SK-N-SH (cell line): ENCODE measurements at regions not wholly inside any gene's neighbourhood (a gene's known extent, or its start where the extent isn't known, plus 50 kb on each side); places are given as distances from the start of the nearest gene placed in this dataset.

ENCODE experiments used
- CHD2 ChIP-seq: fragments of 150-350 bp; IDR thresholded peaks from 2 replicates; pipeline ENCODE4 v1.6.1; 2018; ENCODE audit warnings: low read length; ENCODE audit not compliant: partially characterized antibody
- EP300 ChIP-seq, 2 experiments: IDR thresholded peaks; 2 replicates each; pipeline versions ENCODE4 v1.4.0 to v1.6.1; 2012; ENCODE audit warnings: borderline replicate concordance in 1 of 2, low read depth in 1 of 2, low read length in 1 of 2
- FOSL2 ChIP-seq: IDR thresholded peaks from 2 replicates; pipeline ENCODE4 v1.4.0; 2012; ENCODE audit warnings: low read depth, mild to moderate bottlenecking, moderate library complexity, borderline replicate concordance
- FOXJ3 ChIP-seq: sonication (generic); formaldehyde crosslinking; IDR thresholded peaks from 2 replicates; pipeline ENCODE4 v1.5.1; 2020; ENCODE audit warnings: mild to moderate bottlenecking, missing genetic modification reagents
- FOXM1 ChIP-seq: IDR thresholded peaks from 2 replicates; pipeline ENCODE4 v1.4.0; 2012; ENCODE audit warnings: low read depth, mild to moderate bottlenecking
- GATA2 ChIP-seq: sonication (generic); formaldehyde crosslinking; IDR thresholded peaks from 2 replicates; pipeline ENCODE4 v1.5.0; 2020; ENCODE audit warnings: mild to moderate bottlenecking, missing genetic modification reagents
- IRF3 ChIP-seq: fragments of 150-350 bp; IDR thresholded peaks from 2 replicates; pipeline ENCODE4 v1.6.1; 2016; ENCODE audit warnings: mild to moderate bottlenecking, low read depth, low read length
- JUND ChIP-seq: IDR thresholded peaks from 2 replicates; pipeline ENCODE4 v1.4.0; 2012
- MAX ChIP-seq: IDR thresholded peaks from 2 replicates; pipeline ENCODE4 v1.4.0; 2012; ENCODE audit warnings: low read depth
- MEF2A ChIP-seq: IDR thresholded peaks from 2 replicates; pipeline ENCODE4 v1.4.0; 2012; ENCODE audit warnings: low read depth, borderline replicate concordance
- MXI1 ChIP-seq: IDR thresholded peaks from 2 replicates; pipeline ENCODE4 v1.6.1; 2012; ENCODE audit warnings: mild to moderate bottlenecking, low read depth, low read length, improper control_type of control experiment
- NFIC ChIP-seq: IDR thresholded peaks from 2 replicates; pipeline ENCODE4 v1.4.0; 2012; ENCODE audit warnings: borderline replicate concordance
- NRF1 ChIP-seq: IDR thresholded peaks from 2 replicates; pipeline ENCODE4 v1.6.1; 2012; ENCODE audit warnings: low read depth, mild to moderate bottlenecking, low read length
- PBX3 ChIP-seq: IDR thresholded peaks from 2 replicates; pipeline ENCODE4; 2012
- POLR2AphosphoS5 ChIP-seq: IDR thresholded peaks from 2 replicates; pipeline ENCODE4 v1.6.1; 2012; ENCODE audit warnings: low read depth, low read length
- RCOR1 ChIP-seq: fragments of 150-350 bp; IDR thresholded peaks from 2 replicates; pipeline ENCODE4 v1.6.1; 2017; ENCODE audit warnings: antibody characterized with exemption, low read length
- RFX5 ChIP-seq: IDR thresholded peaks from 2 replicates; pipeline ENCODE4 v1.6.1; 2012; ENCODE audit warnings: mild to moderate bottlenecking, improper control_type of control experiment, low read length
- RXRA ChIP-seq: IDR thresholded peaks from 2 replicates; pipeline ENCODE4 v1.4.0; 2012; ENCODE audit warnings: low read depth, mild to moderate bottlenecking, borderline replicate concordance
- SIN3A ChIP-seq: IDR thresholded peaks from 2 replicates; pipeline ENCODE4 v1.6.1; 2012; ENCODE audit warnings: low read depth, mild to moderate bottlenecking, low read length, moderate library complexity, borderline replicate concordance
- TAF1 ChIP-seq: IDR thresholded peaks from 2 replicates; pipeline ENCODE4 v1.6.1; 2012; ENCODE audit warnings: low read depth, mild to moderate bottlenecking, low read length, moderate library complexity, borderline replicate concordance
- TCF12 ChIP-seq: IDR thresholded peaks from 2 replicates; pipeline ENCODE4 v1.4.0; 2012
- TEAD4 ChIP-seq: IDR thresholded peaks from 2 replicates; pipeline ENCODE4 v1.4.0; 2012; ENCODE audit warnings: mild to moderate bottlenecking, borderline replicate concordance; ENCODE audit not compliant: insufficient read depth
- USF1 ChIP-seq: IDR thresholded peaks from 2 replicates; pipeline ENCODE4 v1.4.0; 2012; ENCODE audit warnings: low read depth, borderline replicate concordance
- USF2 ChIP-seq: fragments of 150-350 bp; IDR thresholded peaks from 2 replicates; pipeline ENCODE4 v1.6.1; 2017; ENCODE audit warnings: antibody characterized with exemption, low read length, low read depth, borderline replicate concordance
- YY1 ChIP-seq: IDR thresholded peaks from 2 replicates; pipeline ENCODE4 v1.4.0; 2012; ENCODE audit warnings: low read depth, mild to moderate bottlenecking

GRCh38 chr5:14035859-14036503, 91.5 kb upstream of the DNAH5 start (continued):
- TF ChIP-seq FOSL2 (peak; percentile 99), MEF2A (peak; percentile 95), RFX5 (no peak), IRF3 (no peak), TAF1 (0 out of 2 replicates have a peak, but pooled peaks have one; percentile 8), USF1 (no peak), TEAD4 (peak; percentile 94), NFIC (peak; percentile 89), JUND (peak; percentile 96), MAX (peak; percentile 68; the same call in 1 of the 2 replicates), TCF12 (peak; percentile 89), YY1 (no peak), FOXJ3 (CRISPR knock-in tag) (no peak), SIN3A (peak; percentile 26; the same call in 1 of the 2 replicates), RXRA (peak; percentile 97), CHD2 (no peak), GATA2 (CRISPR knock-in tag) (no peak), EP300 (IDR thresholded peaks at IDR 0.05; ENCODE audit: borderline replicate concordance in 1 of 2, low read depth in 1 of 2, low read length in 1 of 2) (peak in 1 of 2 experiments; percentile 97; a peak in 2 of 4 replicates), NRF1 (no peak), RCOR1 (no peak), POLR2AphosphoS5 (peak; percentile 62; the same call in 1 of the 2 replicates), MXI1 (no peak), FOXM1 (peak; percentile 84; the same call in 1 of the 2 replicates), PBX3 (peak; percentile 77), USF2 (no peak)
- TF ChIP-seq, all 33 proteins: peak for 18
